Endodermal cell (in vitro differentiated cells): ENCODE measurements at regions not wholly inside any gene's neighbourhood (a gene's known extent, or its start where the extent isn't known, plus 50 kb on each side); places are given as distances from the start of the nearest gene placed in this dataset.

ENCODE experiments used
- DNase-seq: peaks from one replicate; pipeline ENCODE4 v3.0.0-alpha.2; 2017
- H3K27ac ChIP-seq: 2 replicates; pipeline ENCODE4 v1.5.1; 2013; ENCODE audit warnings: mild to moderate bottlenecking, low read depth, low read length, moderate library complexity
- H3K27me3 ChIP-seq: 2 replicates; pipeline ENCODE4 v1.6.1; 2013; ENCODE audit warnings: mild to moderate bottlenecking, low read length, moderate library complexity; ENCODE audit not compliant: insufficient read depth, control insufficient read depth, poor library complexity, severe bottlenecking
- H3K36me3 ChIP-seq: 2 replicates; pipeline ENCODE4 v1.7.0; 2013; ENCODE audit warnings: mild to moderate bottlenecking, low read length, moderate library complexity; ENCODE audit not compliant: control insufficient read depth, insufficient read depth
- H3K4me1 ChIP-seq: one replicate; pipeline ENCODE4 v1.7.0; 2013; ENCODE audit warnings: low read length; ENCODE audit not compliant: control insufficient read depth, insufficient read depth
- H3K4me3 ChIP-seq: 2 replicates; pipeline ENCODE4 v1.5.1; 2013; ENCODE audit warnings: mild to moderate bottlenecking, low read length, moderate library complexity
- H3K9ac ChIP-seq: 2 replicates; pipeline ENCODE4 v1.6.1; 2013; ENCODE audit warnings: mild to moderate bottlenecking, low read length, moderate library complexity; ENCODE audit not compliant: poor library complexity, severe bottlenecking; ENCODE audit errors: extremely low read depth
- H3K9me3 ChIP-seq: 2 replicates; pipeline ENCODE4 v1.6.1; 2013; ENCODE audit warnings: mild to moderate bottlenecking, low read length, moderate library complexity; ENCODE audit not compliant: control insufficient read depth
- H3K27ac Mint-ChIP-seq: 2 replicates; pipeline ENCODE4 v1.8.0; 2020; ENCODE audit warnings: mixed read lengths
- H3K27me3 Mint-ChIP-seq: 2 replicates; pipeline ENCODE4 v1.8.0; 2021; ENCODE audit warnings: mild to moderate bottlenecking, mixed read lengths; ENCODE audit not compliant: insufficient read depth
- H3K36me3 Mint-ChIP-seq: 2 replicates; pipeline ENCODE4 v1.8.0; 2020; ENCODE audit warnings: low read depth, mixed read lengths
- H3K4me1 Mint-ChIP-seq: 2 replicates; pipeline ENCODE4 v1.8.0; 2020; ENCODE audit warnings: mixed read lengths
- H3K4me3 Mint-ChIP-seq: 2 replicates; pipeline ENCODE4 v1.8.0; 2020; ENCODE audit warnings: mild to moderate bottlenecking, moderate library complexity, mixed read lengths
- H3K9me3 Mint-ChIP-seq: 2 replicates; pipeline ENCODE4 v1.8.0; 2020; ENCODE audit warnings: mild to moderate bottlenecking, mixed read lengths
- WGBS, 2 experiments: methylation state at CpG; one replicate each; pipeline versions ENCODE4 v1.1.5 to v1.1.7; 2013; ENCODE audit warnings: missing lambda C conversion rate in 2 of 2, mixed read lengths in 1 of 2; ENCODE audit not compliant: insufficient coverage in 1 of 2, insufficient read length in 1 of 2; 5-methylcytosine and 5-hydroxymethylcytosine counted together
- TF ChIP-seq, protein P1 (sequence below): fragments of 200-600 bp; sonication (generic); conservative IDR thresholded peaks from 2 replicates; pipeline ENCODE4 v1.5.0; 2021; ENCODE audit warnings: antibody characterized with exemption, mild to moderate bottlenecking

DNA sequence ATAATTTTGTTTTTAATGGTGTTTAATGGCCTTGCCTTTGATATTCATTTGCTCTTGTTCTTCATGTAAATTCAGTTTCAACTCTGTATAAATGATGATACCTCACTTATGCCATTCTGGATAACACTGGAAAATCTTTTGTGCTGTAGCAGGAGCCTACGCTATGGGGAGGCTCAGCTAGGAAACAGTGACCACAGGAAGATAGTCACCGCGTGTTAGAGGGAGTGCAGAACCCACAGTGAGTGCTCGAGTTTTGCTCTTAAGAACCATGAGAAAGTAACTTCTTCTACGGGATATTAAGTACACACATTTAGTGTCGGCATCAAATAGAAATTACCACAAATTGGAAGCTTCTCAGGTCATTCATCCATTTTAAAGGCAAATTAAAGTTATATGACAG is 143.9 kb downstream of the IRX2 start:
- no peaks in the 10 kb centered on the region for H3K36me3 Mint-ChIP-seq
- H3K4me1 Mint-ChIP-seq = no peaks in the 10 kb centered on the region
- Histone ChIP-seq H3K27ac (no peak overlapping the region), H3K4me3 (no peak overlapping the region), H3K27me3 (no peaks in the 10 kb centered on the region), H3K9ac (no peak overlapping the region), H3K36me3 (no peaks in the 10 kb centered on the region), H3K9me3 (no peaks in the 10 kb centered on the region), H3K4me1 (no peaks in the 10 kb centered on the region)
- TF ChIP-seq, protein P1, sequence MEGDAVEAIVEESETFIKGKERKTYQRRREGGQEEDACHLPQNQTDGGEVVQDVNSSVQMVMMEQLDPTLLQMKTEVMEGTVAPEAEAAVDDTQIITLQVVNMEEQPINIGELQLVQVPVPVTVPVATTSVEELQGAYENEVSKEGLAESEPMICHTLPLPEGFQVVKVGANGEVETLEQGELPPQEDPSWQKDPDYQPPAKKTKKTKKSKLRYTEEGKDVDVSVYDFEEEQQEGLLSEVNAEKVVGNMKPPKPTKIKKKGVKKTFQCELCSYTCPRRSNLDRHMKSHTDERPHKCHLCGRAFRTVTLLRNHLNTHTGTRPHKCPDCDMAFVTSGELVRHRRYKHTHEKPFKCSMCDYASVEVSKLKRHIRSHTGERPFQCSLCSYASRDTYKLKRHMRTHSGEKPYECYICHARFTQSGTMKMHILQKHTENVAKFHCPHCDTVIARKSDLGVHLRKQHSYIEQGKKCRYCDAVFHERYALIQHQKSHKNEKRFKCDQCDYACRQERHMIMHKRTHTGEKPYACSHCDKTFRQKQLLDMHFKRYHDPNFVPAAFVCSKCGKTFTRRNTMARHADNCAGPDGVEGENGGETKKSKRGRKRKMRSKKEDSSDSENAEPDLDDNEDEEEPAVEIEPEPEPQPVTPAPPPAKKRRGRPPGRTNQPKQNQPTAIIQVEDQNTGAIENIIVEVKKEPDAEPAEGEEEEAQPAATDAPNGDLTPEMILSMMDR = no peak
- H3K27ac Mint-ChIP-seq = no peak overlapping the region
- no peak for DNase-seq
- 82 to 87% methylated on average over 4 to 6 of the region's 6 CpGs for WGBS, 2 experiments
- H3K4me3 Mint-ChIP-seq = no peak overlapping the region
- no peaks in the 10 kb centered on the region for H3K9me3 Mint-ChIP-seq
- peaks cover under 1% of the 10 kb centered on the region for H3K27me3 Mint-ChIP-seq

DNA sequence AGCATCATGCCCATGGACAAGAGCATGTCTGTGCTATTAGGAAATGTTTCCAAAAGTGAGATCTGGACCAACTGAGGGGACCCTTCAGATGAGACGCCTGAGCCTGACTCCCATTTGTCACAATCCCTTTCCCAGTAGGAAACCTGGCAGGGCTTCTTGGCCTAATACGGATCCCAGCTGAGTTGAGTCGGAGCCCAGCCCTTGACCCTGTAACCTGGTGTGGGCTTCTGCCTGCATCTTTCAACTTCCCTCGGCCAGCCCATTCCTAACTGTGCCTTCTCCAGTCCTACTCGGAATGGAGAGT is 148.3 kb downstream of the IRX2 start:
- H3K9ac ChIP-seq = no peak overlapping the region
- Mint-ChIP-seq H3K9me3 (no peaks in the 10 kb centered on the region), H3K36me3 (no peaks in the 10 kb centered on the region), H3K4me1 (no peaks in the 10 kb centered on the region), H3K4me3 (no peak overlapping the region), H3K27ac (no peak overlapping the region), H3K27me3 (peaks cover 7% of the 10 kb centered on the region)
- no peaks in the 10 kb centered on the region for H3K36me3 ChIP-seq
- no peak overlapping the region for H3K27ac ChIP-seq
- DNase-seq = no peak
- no peaks in the 10 kb centered on the region for H3K4me1 ChIP-seq
- no peaks in the 10 kb centered on the region for H3K27me3 ChIP-seq
- H3K9me3 ChIP-seq = no peaks in the 10 kb centered on the region
- H3K4me3 ChIP-seq = no peak overlapping the region
- WGBS, 2 experiments = 85 to 100% methylated on average over 3 to 5 of the region's 5 CpGs
- TF ChIP-seq, protein P1 = no peak

DNA sequence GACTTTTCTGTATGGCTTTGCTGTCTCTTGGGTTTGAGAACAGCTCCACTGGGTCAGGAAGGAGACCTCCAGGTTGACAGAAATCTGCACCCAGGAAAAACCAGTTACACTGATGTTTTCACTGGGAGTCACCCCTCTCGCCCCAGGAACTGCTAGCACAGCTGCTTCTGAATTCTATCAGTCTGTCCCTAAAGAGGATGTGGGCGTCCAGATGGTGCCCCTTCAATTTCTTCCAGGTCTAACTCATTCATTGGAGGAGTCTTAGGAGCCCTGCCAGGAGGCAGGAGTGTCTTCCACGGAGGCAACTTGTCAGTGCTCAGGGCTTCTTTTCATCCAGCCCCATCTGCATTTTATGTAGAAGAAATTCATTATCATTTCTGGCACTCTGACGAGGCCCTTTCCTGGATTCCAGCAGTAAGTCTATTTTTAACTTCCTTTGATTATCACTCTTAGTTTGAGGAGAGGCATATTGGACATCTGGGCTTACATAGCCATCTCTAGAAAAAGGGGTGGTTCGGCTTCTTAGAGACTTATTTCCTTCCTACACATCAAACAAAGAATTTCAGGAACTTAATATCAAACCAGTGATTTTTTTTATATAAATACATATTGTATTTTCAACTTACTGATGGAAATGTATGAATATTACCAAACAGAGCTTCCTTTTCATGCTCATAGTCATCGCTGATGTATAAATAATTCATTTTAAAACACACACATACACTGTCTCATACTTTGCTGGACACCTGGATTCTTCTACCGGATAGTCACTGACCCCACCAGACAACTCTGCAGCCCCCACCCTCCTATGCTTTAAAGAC is 148.8 kb downstream of the IRX2 start:
- H3K4me1 Mint-ChIP-seq = no peaks in the 10 kb centered on the region
- Histone ChIP-seq H3K4me3 (no peak overlapping the region), H3K27ac (no peak overlapping the region), H3K36me3 (no peaks in the 10 kb centered on the region), H3K27me3 (no peaks in the 10 kb centered on the region), H3K9me3 (no peaks in the 10 kb centered on the region), H3K9ac (no peak overlapping the region), H3K4me1 (no peaks in the 10 kb centered on the region)
- no peaks in the 10 kb centered on the region for H3K9me3 Mint-ChIP-seq
- DNase-seq = no peak
- H3K4me3 Mint-ChIP-seq = no peak overlapping the region
- WGBS, 2 experiments = 79 to 85% methylated on average over 4 to 6 of the region's 7 CpGs
- H3K27me3 Mint-ChIP-seq = peaks cover 7% of the 10 kb centered on the region
- no peak overlapping the region for H3K27ac Mint-ChIP-seq
- no peaks in the 10 kb centered on the region for H3K36me3 Mint-ChIP-seq
- TF ChIP-seq, protein P1 = no peak
